ENCODE measurements at regions not wholly inside any gene's neighbourhood (a gene's known extent, or its start where the extent isn't known, plus 50 kb on each side); places are given as distances from the start of the nearest gene placed in this dataset.
A peak's percentile ranks its signal among the peaks of the same experiment; 100 is the strongest.

DNA sequence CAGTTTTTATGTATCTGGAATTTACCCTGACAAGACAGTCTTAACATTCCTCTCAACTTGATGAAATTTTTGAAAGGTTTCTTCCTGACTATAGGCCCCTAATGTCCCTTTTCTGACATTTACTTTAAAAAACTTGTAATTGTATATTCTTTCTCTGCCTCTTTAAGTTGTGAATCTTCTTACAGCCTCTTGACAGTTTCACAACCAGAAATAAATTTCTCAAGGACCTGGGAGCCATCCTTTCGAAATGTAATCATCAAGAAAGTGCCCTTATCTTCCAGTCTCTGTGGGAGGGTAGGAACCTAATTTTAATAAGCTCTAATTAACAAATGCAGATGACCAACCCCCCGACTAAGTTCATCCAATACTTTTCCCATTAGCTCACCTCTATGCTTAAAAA lies 403.6 kb upstream of the GJE1 start:
- H3K9me3 Mint-ChIP-seq (ENCODE audit: unreplicated experiment): no peaks in the 10 kb centered on the region
- no peaks in the 10 kb centered on the region for H3K36me3 Mint-ChIP-seq (ENCODE audit: unreplicated experiment)
- no peaks in the 10 kb centered on the region for H3K27me3 Mint-ChIP-seq (ENCODE audit: unreplicated experiment)
- no peak for DNase-seq (ENCODE audit: extremely low spot score, unreplicated experiment)
- no peak overlapping the region for H3K27ac Mint-ChIP-seq (ENCODE audit: unreplicated experiment)
- no peak overlapping the region for H3K4me3 Mint-ChIP-seq (ENCODE audit: unreplicated experiment)
- peaks cover 15% of the 10 kb centered on the region for H3K4me1 Mint-ChIP-seq (ENCODE audit: unreplicated experiment)
- TF ChIP-seq, protein P1, sequence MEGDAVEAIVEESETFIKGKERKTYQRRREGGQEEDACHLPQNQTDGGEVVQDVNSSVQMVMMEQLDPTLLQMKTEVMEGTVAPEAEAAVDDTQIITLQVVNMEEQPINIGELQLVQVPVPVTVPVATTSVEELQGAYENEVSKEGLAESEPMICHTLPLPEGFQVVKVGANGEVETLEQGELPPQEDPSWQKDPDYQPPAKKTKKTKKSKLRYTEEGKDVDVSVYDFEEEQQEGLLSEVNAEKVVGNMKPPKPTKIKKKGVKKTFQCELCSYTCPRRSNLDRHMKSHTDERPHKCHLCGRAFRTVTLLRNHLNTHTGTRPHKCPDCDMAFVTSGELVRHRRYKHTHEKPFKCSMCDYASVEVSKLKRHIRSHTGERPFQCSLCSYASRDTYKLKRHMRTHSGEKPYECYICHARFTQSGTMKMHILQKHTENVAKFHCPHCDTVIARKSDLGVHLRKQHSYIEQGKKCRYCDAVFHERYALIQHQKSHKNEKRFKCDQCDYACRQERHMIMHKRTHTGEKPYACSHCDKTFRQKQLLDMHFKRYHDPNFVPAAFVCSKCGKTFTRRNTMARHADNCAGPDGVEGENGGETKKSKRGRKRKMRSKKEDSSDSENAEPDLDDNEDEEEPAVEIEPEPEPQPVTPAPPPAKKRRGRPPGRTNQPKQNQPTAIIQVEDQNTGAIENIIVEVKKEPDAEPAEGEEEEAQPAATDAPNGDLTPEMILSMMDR (IDR thresholded peaks at IDR 0.05): no peak

DNA sequence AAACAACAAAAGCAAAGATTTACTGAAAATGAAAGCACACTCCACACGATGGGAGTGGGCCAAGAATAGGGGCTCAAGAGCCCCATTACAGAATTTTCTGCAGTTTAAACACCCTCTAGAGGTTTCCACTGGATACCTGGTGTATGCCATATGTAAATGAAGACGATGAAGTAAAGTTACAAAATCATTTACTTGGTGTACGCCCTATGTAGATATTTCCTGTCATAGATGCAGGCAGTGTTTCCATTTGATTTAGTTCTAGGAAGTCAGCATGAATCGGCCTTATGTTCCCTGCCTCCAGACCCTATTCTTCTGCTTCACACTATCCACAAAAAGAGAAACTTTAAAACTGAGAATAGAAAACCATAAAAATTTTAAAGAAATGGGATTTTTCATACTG lies 404.4 kb upstream of the GJE1 start:
- no peaks in the 10 kb centered on the region for H3K27me3 Mint-ChIP-seq (ENCODE audit: unreplicated experiment)
- no peak for DNase-seq (ENCODE audit: extremely low spot score, unreplicated experiment)
- TF ChIP-seq, protein P1 (IDR thresholded peaks at IDR 0.05): no peak
- H3K27ac Mint-ChIP-seq (ENCODE audit: unreplicated experiment): peak overlapping the region; percentile 68
- no peaks in the 10 kb centered on the region for H3K9me3 Mint-ChIP-seq (ENCODE audit: unreplicated experiment)
- peaks cover 15% of the 10 kb centered on the region for H3K4me1 Mint-ChIP-seq (ENCODE audit: unreplicated experiment)
- no peaks in the 10 kb centered on the region for H3K36me3 Mint-ChIP-seq (ENCODE audit: unreplicated experiment)
- H3K4me3 Mint-ChIP-seq (ENCODE audit: unreplicated experiment): no peak overlapping the region

DNA sequence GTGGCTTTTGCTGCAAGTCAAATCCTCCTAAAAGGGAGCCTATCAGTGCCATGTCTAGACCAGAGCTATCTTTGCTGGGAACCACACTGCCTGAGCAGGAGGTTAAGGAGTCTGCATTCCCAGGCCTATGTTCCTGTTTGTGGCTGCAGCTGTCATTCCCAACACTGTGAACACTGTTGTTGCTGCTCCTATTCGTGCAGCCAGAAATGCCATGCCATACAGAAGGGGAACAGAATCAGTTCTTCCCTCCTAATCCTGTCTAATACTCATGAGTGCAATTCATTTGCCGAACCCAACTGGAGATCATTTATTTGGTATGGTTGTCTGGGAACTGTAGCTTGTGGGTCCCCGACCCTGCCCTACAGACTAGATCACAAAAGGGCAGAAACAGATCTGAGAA lies 406.5 kb upstream of the GJE1 start:
- no peak for DNase-seq (ENCODE audit: extremely low spot score, unreplicated experiment)
- Mint-ChIP-seq H3K4me1 (ENCODE audit: unreplicated experiment) (peaks cover 15% of the 10 kb centered on the region), H3K27me3 (ENCODE audit: unreplicated experiment) (no peaks in the 10 kb centered on the region), H3K4me3 (ENCODE audit: unreplicated experiment) (no peak overlapping the region), H3K9me3 (ENCODE audit: unreplicated experiment) (no peaks in the 10 kb centered on the region), H3K36me3 (ENCODE audit: unreplicated experiment) (no peaks in the 10 kb centered on the region), H3K27ac (ENCODE audit: unreplicated experiment) (no peak overlapping the region)
- TF ChIP-seq, protein P1 (IDR thresholded peaks at IDR 0.05): no peak

DNA sequence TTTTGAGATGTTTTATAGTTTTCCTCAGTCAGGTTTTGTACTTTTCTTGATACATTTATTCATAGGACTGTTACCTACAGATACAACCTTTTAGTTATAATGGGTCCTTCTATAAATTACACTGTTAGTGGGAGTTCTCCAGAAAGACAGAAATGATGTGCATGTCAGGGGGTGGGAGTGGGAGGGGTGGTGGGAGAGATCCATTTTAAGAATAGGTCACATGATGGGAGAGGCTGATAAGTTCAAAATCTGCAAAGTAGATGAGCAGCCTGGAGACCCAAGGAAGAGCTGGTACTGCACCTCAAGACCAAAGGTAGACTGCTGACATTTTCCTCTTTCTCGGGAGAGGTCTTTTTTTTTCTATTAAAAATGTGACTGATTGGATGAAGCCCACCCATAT lies 408.0 kb upstream of the GJE1 start:
- TF ChIP-seq, protein P1 (IDR thresholded peaks at IDR 0.05): no peak
- H3K4me1 Mint-ChIP-seq (ENCODE audit: unreplicated experiment): peaks cover 15% of the 10 kb centered on the region
- DNase-seq (ENCODE audit: extremely low spot score, unreplicated experiment): no peak
- H3K36me3 Mint-ChIP-seq (ENCODE audit: unreplicated experiment): no peaks in the 10 kb centered on the region
- H3K9me3 Mint-ChIP-seq (ENCODE audit: unreplicated experiment): no peaks in the 10 kb centered on the region
- H3K4me3 Mint-ChIP-seq (ENCODE audit: unreplicated experiment): no peak overlapping the region
- H3K27ac Mint-ChIP-seq (ENCODE audit: unreplicated experiment): no peak overlapping the region
- no peaks in the 10 kb centered on the region for H3K27me3 Mint-ChIP-seq (ENCODE audit: unreplicated experiment)

DNA sequence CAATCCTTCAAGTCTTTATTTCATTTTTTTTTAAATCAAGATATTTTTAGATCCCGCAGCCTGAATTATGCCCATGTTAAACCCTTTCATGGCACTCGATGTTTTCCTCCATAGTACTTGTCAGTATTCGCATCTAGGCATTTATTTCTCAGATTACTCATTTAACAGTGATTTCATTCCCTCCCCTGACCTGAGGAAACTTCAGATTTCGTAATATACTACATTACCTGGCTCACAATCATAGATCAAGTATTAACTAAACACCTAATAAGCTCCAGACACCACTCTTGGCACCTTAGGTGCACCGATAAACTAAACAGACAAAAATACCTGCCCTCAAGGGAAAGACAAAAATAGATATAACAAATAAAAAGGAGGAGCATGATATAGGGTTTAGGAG lies 413.2 kb upstream of the GJE1 start:
- Mint-ChIP-seq H3K9me3 (ENCODE audit: unreplicated experiment) (no peaks in the 10 kb centered on the region), H3K27ac (ENCODE audit: unreplicated experiment) (no peak overlapping the region), H3K36me3 (ENCODE audit: unreplicated experiment) (no peaks in the 10 kb centered on the region), H3K4me3 (ENCODE audit: unreplicated experiment) (no peak overlapping the region), H3K4me1 (ENCODE audit: unreplicated experiment) (no peaks in the 10 kb centered on the region), H3K27me3 (ENCODE audit: unreplicated experiment) (peaks cover 5% of the 10 kb centered on the region)
- TF ChIP-seq, protein P1 (IDR thresholded peaks at IDR 0.05): no peak
- DNase-seq (ENCODE audit: extremely low spot score, unreplicated experiment): no peak

Measured in osteocyte (in vitro differentiated cells).